ENCODE measurements at regions not wholly inside any gene's neighbourhood (a gene's known extent, or its start where the extent isn't known, plus 50 kb on each side); places are given as distances from the start of the nearest gene placed in this dataset.
A peak's percentile ranks its signal among the peaks of the same experiment; 100 is the strongest.

DNA sequence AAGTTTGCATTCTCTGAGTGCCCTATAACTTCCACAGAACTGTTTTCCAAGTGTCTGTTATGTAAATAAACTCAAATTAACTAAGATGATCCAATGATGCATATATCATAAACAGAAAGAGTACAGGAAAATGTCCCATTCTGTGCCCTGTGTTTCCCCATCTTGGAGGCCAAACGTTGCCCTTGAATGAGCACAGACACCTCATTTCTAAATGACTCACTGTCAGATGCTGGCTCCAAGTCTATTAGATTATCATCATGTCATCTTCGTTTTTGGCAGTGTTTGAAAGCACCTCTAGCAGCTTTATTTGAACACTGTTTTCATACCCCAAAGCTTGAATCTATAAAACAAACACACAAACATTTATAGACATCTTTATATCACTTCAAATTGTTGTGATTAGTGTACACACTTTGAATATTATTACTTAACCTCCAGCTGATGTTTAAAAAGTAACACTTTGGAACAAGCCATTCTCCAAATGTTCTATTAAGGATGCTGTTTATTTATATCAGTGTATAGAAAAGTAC, 424.2 kb downstream of the NOVA1 start:
- no peak for DNase-seq
- Histone ChIP-seq H3K27me3 (replicated peaks in 1 of 7) (no peaks in the 10 kb centered on the region), H3K4me1 (no peaks in the 10 kb centered on the region), H3K27ac (no peak overlapping the region), H3K9me3 (no peaks in the 10 kb centered on the region), H3K36me3 (no peaks in the 10 kb centered on the region), H3K4me3 (no peak overlapping the region)
- TF ChIP-seq POLR2A (IDR thresholded peaks at IDR 0.05) (no peak), POLR2AphosphoS5 (IDR thresholded peaks at IDR 0.05) (no peak), CTCF (IDR thresholded peaks at IDR 0.05 in 8 of 11, conservative IDR thresholded peaks at IDR 0.05 in 3 of 11) (no peak)
- 25 to 45% (median 37%) methylated on average over 2 of the region's 2 CpGs for WGBS, 5 donors
- intact Hi-C loops (cut with DNase I; ENCODE audit: low total_unique reads) = no loop called here

DNA sequence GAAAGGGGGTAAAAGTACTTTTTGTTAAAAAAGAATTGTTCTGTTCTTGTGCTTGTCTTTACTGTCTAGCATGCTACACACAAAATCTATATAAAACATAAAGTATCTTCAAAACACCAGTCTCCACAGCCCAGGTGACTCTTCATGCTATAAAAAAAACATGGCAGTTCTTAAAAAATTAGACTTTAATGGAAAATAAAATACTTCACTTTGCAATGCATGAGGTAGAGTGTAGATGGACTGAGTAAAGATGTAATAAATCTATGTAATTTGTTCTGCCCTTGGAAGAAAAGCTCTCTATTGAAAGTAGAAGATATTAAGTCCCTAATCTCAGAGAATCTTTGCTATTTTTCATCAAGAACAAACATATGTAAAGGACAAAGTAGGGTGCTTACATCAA, 425.4 kb downstream of the NOVA1 start:
- intact Hi-C loops (cut with DNase I; ENCODE audit: low total_unique reads) = no loop called here
- H3K4me3 ChIP-seq = no peak overlapping the region
- no peaks in the 10 kb centered on the region for H3K9me3 ChIP-seq
- TF ChIP-seq POLR2A (IDR thresholded peaks at IDR 0.05) (no peak), POLR2AphosphoS5 (IDR thresholded peaks at IDR 0.05) (no peak), CTCF (IDR thresholded peaks at IDR 0.05 in 8 of 11, conservative IDR thresholded peaks at IDR 0.05 in 3 of 11) (no peak)
- no peaks in the 10 kb centered on the region for H3K4me1 ChIP-seq
- H3K27ac ChIP-seq = no peak overlapping the region
- H3K27me3 ChIP-seq (replicated peaks in 1 of 7) = no peaks in the 10 kb centered on the region
- no peaks in the 10 kb centered on the region for H3K36me3 ChIP-seq
- no peak for DNase-seq

DNA sequence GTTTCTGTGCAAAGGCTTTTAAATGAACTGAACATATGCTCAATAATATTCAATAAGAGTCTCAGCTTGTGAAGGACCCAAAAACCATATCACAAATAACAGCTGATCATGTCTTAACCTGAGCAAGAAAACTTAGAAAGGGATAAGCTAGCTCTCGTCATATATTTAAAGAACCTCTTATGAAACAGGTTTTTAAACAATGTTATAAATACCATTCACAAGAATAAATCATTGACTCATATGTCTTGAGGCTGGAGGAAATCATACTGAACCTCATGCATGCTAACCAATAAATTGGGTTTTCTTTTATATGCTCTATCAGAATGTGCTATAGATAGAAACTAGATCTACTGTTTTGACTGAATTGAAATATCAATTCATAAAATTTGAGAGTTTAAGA, 426.9 kb downstream of the NOVA1 start:
- no peak overlapping the region for H3K4me3 ChIP-seq
- H3K4me1 ChIP-seq = no peaks in the 10 kb centered on the region
- no peaks in the 10 kb centered on the region for H3K27me3 ChIP-seq (replicated peaks in 1 of 7)
- 64 to 85% (median 73%) methylated on average over 1 of the region's 1 CpG for WGBS, 5 donors
- no peak for TF ChIP-seq CTCF (IDR thresholded peaks at IDR 0.05 in 8 of 11, conservative IDR thresholded peaks at IDR 0.05 in 3 of 11)
- TF ChIP-seq POLR2A (IDR thresholded peaks at IDR 0.05) = no peak
- no peak for TF ChIP-seq POLR2AphosphoS5 (IDR thresholded peaks at IDR 0.05)
- H3K27ac ChIP-seq = no peak overlapping the region
- H3K36me3 ChIP-seq = no peaks in the 10 kb centered on the region
- no peaks in the 10 kb centered on the region for H3K9me3 ChIP-seq
- intact Hi-C loops (cut with DNase I; ENCODE audit: low total_unique reads) = no loop called here
- DNase-seq = no peak

GRCh38 chr14:26163761-26164160, 434.1 kb downstream of the NOVA1 start:
- Histone ChIP-seq H3K9me3 (peaks cover 0 to 19% (median 10%) of the 10 kb centered on the region in 8 donors), H3K27me3 (replicated peaks in 1 of 7) (no peaks in the 10 kb centered on the region), H3K36me3 (no peaks in the 10 kb centered on the region), H3K4me3 (no peak overlapping the region), H3K27ac (no peak overlapping the region), H3K4me1 (no peaks in the 10 kb centered on the region)
- intact Hi-C loops (cut with DNase I; ENCODE audit: low total_unique reads) = no loop called here
- TF ChIP-seq POLR2AphosphoS5 (IDR thresholded peaks at IDR 0.05) (no peak), CTCF (IDR thresholded peaks at IDR 0.05 in 8 of 11, conservative IDR thresholded peaks at IDR 0.05 in 3 of 11) (peak in 3 of 11 experiments; percentile 7 to 19 (median 16))
- no peak for DNase-seq
- WGBS, 5 donors = 47 to 69% (median 54%) methylated on average over 1 of the region's 1 CpG
